GM12878 (cell line): ENCODE measurements at regions not wholly inside any gene's neighbourhood (a gene's known extent, or its start where the extent isn't known, plus 50 kb on each side); places are given as distances from the start of the nearest gene placed in this dataset.

Source experiments
- ATAC-seq: fragments of 200-7000 bp; cut with Tn5 transposase; 3 replicates; pipeline ENCODE4 v1.9.1; 2020; ENCODE audit warnings: mild to moderate bottlenecking, moderate library complexity
- BruUV-seq: library from RNA; stranded (reverse); fragments of 400-500 nt; replicated peaks from 2 replicates; lab custom pipeline; 2021; lab: Mats Ljungman, UMichigan
- CTCF ChIA-PET: fragments of 300-600 bp; sonication (Branson Sonifier 250); formaldehyde crosslinking; extraction: SDS; loops from one replicate; lab custom pipeline; 2021; ENCODE audit warnings: inconsistent platforms; lab: Yijun Ruan, JAX
- POLR2A ChIA-PET: fragments of 350-600 bp; formaldehyde crosslinking; extraction: SDS; loops from one replicate; lab custom pipeline; 2021; ENCODE audit warnings: inconsistent platforms; lab: Charles Lee
- RAD21 ChIA-PET: fragments of 300-600 bp; sonication (Branson Sonifier 250); formaldehyde crosslinking; loops from one replicate; lab custom pipeline; 2023; ENCODE audit warnings: antibody characterized with exemption; ENCODE audit not compliant: unreplicated experiment; lab: Charles Lee
- SMC1A ChIA-PET: fragments of 300-600 bp; sonication (Branson Sonifier 250); formaldehyde crosslinking; loops from one replicate; lab custom pipeline; 2023; ENCODE audit not compliant: unreplicated experiment, uncharacterized antibody; lab: Charles Lee
- DNase-seq: peaks from one replicate; pipeline ENCODE4 v3.0.0-alpha.2; 2011; ENCODE audit warnings: low read depth, low spot score
- FAIRE-seq: peaks from 3 replicates; lab custom pipeline; 2011; peaks lifted over from hg19 to GRCh38; lab: Jason Lieb, UNC
- H2AFZ ChIP-seq: 2 replicates; pipeline ENCODE4 v1.6.0; 2011; ENCODE audit warnings: low read depth, low read length, control low read depth; ENCODE audit not compliant: control insufficient read depth
- H3K27ac ChIP-seq: 2 replicates; pipeline ENCODE4 v1.5.1; 2011; ENCODE audit warnings: control low read depth; ENCODE audit not compliant: control insufficient read depth, insufficient read depth
- H3K27me3 ChIP-seq, 2 experiments: replicated peaks in 1 of 2; 2 replicates each; pipeline versions ENCODE4 v1.6.0 to v1.6.1; 2011; ENCODE audit warnings: low read length in 1 of 2; ENCODE audit not compliant: control insufficient read depth in 2 of 2, insufficient read depth in 2 of 2
- H3K36me3 ChIP-seq, 2 experiments: 2 replicates each; pipeline ENCODE4 v1.5.1; 2011; ENCODE audit warnings: low read length in 1 of 2; ENCODE audit not compliant: control insufficient read depth in 2 of 2, insufficient read depth in 2 of 2
- H3K4me1 ChIP-seq: 2 replicates; pipeline ENCODE4 v1.6.1; 2011; ENCODE audit warnings: mild to moderate bottlenecking, low read length, moderate library complexity, mixed read lengths; ENCODE audit not compliant: control insufficient read depth, insufficient read depth
- H3K4me2 ChIP-seq: 2 replicates; pipeline ENCODE4 v1.6.0; 2011; ENCODE audit warnings: control low read depth; ENCODE audit not compliant: control insufficient read depth, insufficient read depth
- H3K4me3 ChIP-seq: fragments of 200-600 bp; sonication (generic); 2 replicates; pipeline ENCODE4 v1.5.1; 2016
- H3K79me2 ChIP-seq: 2 replicates; pipeline ENCODE4 v1.6.0; 2011; ENCODE audit warnings: low read length; ENCODE audit not compliant: control insufficient read depth, insufficient read depth
- H3K9ac ChIP-seq: 2 replicates; pipeline ENCODE4 v1.8.0; 2011; ENCODE audit warnings: low read length, control low read depth, mixed read lengths; ENCODE audit not compliant: control insufficient read depth, insufficient read depth
- H3K9me3 ChIP-seq: replicated peaks from 3 replicates; pipeline ENCODE4 v1.5.1; 2011; ENCODE audit warnings: mild to moderate bottlenecking, low read length; ENCODE audit not compliant: control insufficient read depth, insufficient read depth
- H4K20me1 ChIP-seq: 2 replicates; pipeline ENCODE4 v1.6.0; 2011; ENCODE audit not compliant: control insufficient read depth, insufficient read depth
- BCL11A ChIP-seq: IDR thresholded peaks from 2 replicates; pipeline ENCODE4 v1.6.1; 2011; ENCODE audit warnings: low read depth, low read length
- EGR1 ChIP-seq, 2 experiments: IDR thresholded peaks; 1 replicate in 1 of 2; 2 replicates in 1 of 2; pipeline ENCODE4 v1.6.1; 2011 to 2012; ENCODE audit warnings: low read depth in 2 of 2, low read length in 2 of 2, borderline replicate concordance in 1 of 2, mild to moderate bottlenecking in 1 of 2, moderate library complexity in 1 of 2
- IKZF2 ChIP-seq, 2 experiments: fragments of 450-650 bp; IDR thresholded peaks; 2 replicates each; pipeline ENCODE4 v1.6.1; 2017; ENCODE audit warnings: mild to moderate bottlenecking in 2 of 2, moderate library complexity in 2 of 2
- MEF2A ChIP-seq: IDR thresholded peaks from 2 replicates; pipeline ENCODE4 v1.6.1; 2011; ENCODE audit warnings: low read depth, mild to moderate bottlenecking, low read length, moderate library complexity; ENCODE audit not compliant: insufficient read depth
- RAD51 ChIP-seq: fragments of 450-650 bp; IDR thresholded peaks from 2 replicates; pipeline ENCODE4 v1.6.1; 2016; ENCODE audit warnings: moderate library complexity, mild to moderate bottlenecking, inconsistent platforms
- SPI1 ChIP-seq: IDR thresholded peaks from 2 replicates; pipeline ENCODE4 v1.6.1; 2011; ENCODE audit warnings: low read depth, mild to moderate bottlenecking, low read length, moderate library complexity, borderline replicate concordance; ENCODE audit not compliant: insufficient read depth
- SREBF2 ChIP-seq: IDR thresholded peaks from 2 replicates; pipeline ENCODE4 v1.6.1; 2012; ENCODE audit warnings: mild to moderate bottlenecking, low read length
- ZZZ3 ChIP-seq: IDR thresholded peaks from 2 replicates; pipeline ENCODE4 v1.6.1; 2011; ENCODE audit warnings: low read depth; ENCODE audit not compliant: control insufficient read depth, insufficient read length
- WGBS: methylation state at CpG from one replicate; pipeline ENCODE4 v1.1.6; 2016; ENCODE audit warnings: low lambda C conversion rate; ENCODE audit not compliant: insufficient replicate concordance, insufficient coverage; ENCODE audit errors: missing lambda C conversion rate; 5-methylcytosine and 5-hydroxymethylcytosine counted together
- in situ Hi-C: fragments of 300-500 bp; cut with MboI; formaldehyde crosslinking; loops from 9 replicates; pipeline ENCODE4 v1.14.3; 2018; ENCODE audit warnings: mixed read lengths
- intact Hi-C: fragments of 100-400 bp; cut with micrococcal nuclease; formaldehyde crosslinking; loops from one replicate; pipeline ENCODE4 v1.14.2; 2022; ENCODE audit not compliant: unreplicated experiment
- TF ChIP-seq, protein P1 (sequence below): IDR thresholded peaks from 2 replicates; pipeline ENCODE4 v1.6.1; 2011; ENCODE audit warnings: low read depth, mild to moderate bottlenecking, low read length, moderate library complexity, borderline replicate concordance; ENCODE audit errors: extremely low read depth
- TF ChIP-seq, protein P2 (sequence below): IDR thresholded peaks from 2 replicates; pipeline ENCODE4 v1.6.1; 2011; ENCODE audit warnings: borderline replicate concordance, low read depth, mild to moderate bottlenecking, moderate library complexity, low read length; ENCODE audit not compliant: insufficient read depth, poor library complexity, severe bottlenecking
- TF ChIP-seq, protein P3 (sequence below): fragments of 450-650 bp; IDR thresholded peaks from 2 replicates; pipeline ENCODE4 v1.6.1; 2017; ENCODE audit warnings: low read depth, mild to moderate bottlenecking, moderate library complexity

DNA sequence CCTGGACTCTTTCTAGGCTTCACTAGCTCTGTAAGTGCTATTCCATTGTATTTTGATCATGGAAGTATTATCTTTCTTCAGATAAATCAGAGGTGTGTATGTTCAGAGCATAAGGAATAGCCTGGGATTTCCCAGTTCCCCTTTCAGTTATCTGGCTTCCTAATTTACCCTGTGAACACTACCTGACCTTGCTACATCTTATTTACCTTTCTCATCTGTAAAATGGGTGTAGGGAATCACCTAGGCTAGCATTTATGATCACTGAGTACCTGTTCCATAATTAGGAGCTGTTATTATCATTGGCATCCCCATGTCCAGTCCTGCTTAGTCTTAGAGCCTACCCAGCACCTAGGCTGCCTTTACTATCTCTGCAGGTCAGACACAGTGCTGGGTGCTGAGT is 149.3 kb upstream of the NR2F2 start:
- in situ Hi-C loops (no loop called here), intact Hi-C loops (no loop called here)
- Histone ChIP-seq H3K79me2 (no peaks in the 10 kb centered on the region), H3K36me3 (no peaks in the 10 kb centered on the region), H2AFZ (no peak overlapping the region), H3K4me3 (no peak overlapping the region), H3K4me2 (no peak overlapping the region), H3K27me3 (no peaks in the 10 kb centered on the region), H4K20me1 (no peaks in the 10 kb centered on the region), H3K4me1 (no peaks in the 10 kb centered on the region), H3K27ac (no peak overlapping the region), H3K9ac (no peak overlapping the region), H3K9me3 (no peaks in the 10 kb centered on the region; the same call in 2 of the 3 replicates)
- TF ChIP-seq IKZF2 (IDR thresholded peaks at IDR 0.05) (no peak), SPI1 (0 out of 2 replicates have a peak, but pooled peaks have one; percentile 19)
- FAIRE-seq (no peak), ATAC-seq (no peak), DNase-seq (no peak)
- ChIA-PET POLR2A (no interaction called here), SMC1A (interaction anchor here (0.9 to 1.5 kb wide), 2 partner anchors 30 to 52 kb away, joined by 3 read pairs; no protein-coding TSS in a partner anchor), RAD21 (interaction anchor here (1.4 kb wide), 1 partner anchor 143 kb away, joined by 5 read pairs; no protein-coding TSS in a partner anchor), CTCF (interaction anchor here (0.6 kb wide), 1 partner anchor 20 kb away, joined by 3 read pairs; no protein-coding TSS in a partner anchor)
- no TSS peak for BruUV-seq

DNA sequence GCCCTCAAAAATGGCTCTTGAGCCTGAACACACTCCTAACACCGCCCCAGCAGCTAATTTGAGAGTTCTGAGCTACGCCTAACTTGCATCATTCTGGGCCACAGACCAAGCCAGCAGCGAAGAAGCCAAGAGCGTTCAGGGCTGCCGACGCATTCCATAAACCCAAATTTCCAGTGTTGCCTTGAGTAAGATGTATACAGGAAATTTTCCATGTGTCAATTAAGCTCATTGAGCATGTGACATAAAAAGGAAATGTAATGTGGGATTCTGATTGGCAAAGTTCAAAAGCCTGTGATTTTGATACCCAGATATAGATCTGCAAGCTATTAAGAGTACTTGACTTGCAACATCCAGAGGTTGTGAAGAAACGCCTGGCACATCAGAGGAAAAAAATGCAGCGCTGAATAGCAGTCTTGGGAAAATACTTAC is 148.6 kb upstream of the NR2F2 start:
- BruUV-seq: no TSS peak
- no peaks in the 10 kb centered on the region for H3K9me3 ChIP-seq
- no peak overlapping the region for H3K9ac ChIP-seq
- no peak overlapping the region for H2AFZ ChIP-seq
- H3K79me2 ChIP-seq: no peaks in the 10 kb centered on the region
- intact Hi-C loops (no loop called here), in situ Hi-C loops (no loop called here)
- FAIRE-seq (no peak), ATAC-seq (no peak), DNase-seq (no peak)
- no peaks in the 10 kb centered on the region for H3K36me3 ChIP-seq
- ChIA-PET RAD21 (interaction anchor here (1.4 kb wide), 1 partner anchor 44 kb away, joined by 3 read pairs; no protein-coding TSS in a partner anchor), CTCF (no interaction called here), SMC1A (interaction anchor here (0.7 to 1.5 kb wide), 2 partner anchors 52 to 584 kb away, joined by 3 read pairs; no protein-coding TSS in a partner anchor), POLR2A (no interaction called here)
- H3K4me1 ChIP-seq: no peaks in the 10 kb centered on the region
- H3K4me3 ChIP-seq: no peak overlapping the region
- H3K27me3 ChIP-seq: no peaks in the 10 kb centered on the region
- H3K27ac ChIP-seq: no peak overlapping the region
- H4K20me1 ChIP-seq: no peaks in the 10 kb centered on the region
- 62% methylated on average over 8 of the region's 8 CpGs for WGBS
- no peak overlapping the region for H3K4me2 ChIP-seq
- no peak for TF ChIP-seq MEF2A
- no peak for TF ChIP-seq ZZZ3
- no peak for TF ChIP-seq SREBF2
- TF ChIP-seq EGR1 (IDR thresholded peaks at IDR 0.05; ENCODE audit: borderline replicate concordance in 1 of 2, low read depth in 2 of 2, low read length in 2 of 2): no peak
- no peak for TF ChIP-seq RAD51
- TF ChIP-seq, protein P1, sequence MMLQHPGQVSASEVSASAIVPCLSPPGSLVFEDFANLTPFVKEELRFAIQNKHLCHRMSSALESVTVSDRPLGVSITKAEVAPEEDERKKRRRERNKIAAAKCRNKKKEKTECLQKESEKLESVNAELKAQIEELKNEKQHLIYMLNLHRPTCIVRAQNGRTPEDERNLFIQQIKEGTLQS: no peak
- TF ChIP-seq, protein P2, sequence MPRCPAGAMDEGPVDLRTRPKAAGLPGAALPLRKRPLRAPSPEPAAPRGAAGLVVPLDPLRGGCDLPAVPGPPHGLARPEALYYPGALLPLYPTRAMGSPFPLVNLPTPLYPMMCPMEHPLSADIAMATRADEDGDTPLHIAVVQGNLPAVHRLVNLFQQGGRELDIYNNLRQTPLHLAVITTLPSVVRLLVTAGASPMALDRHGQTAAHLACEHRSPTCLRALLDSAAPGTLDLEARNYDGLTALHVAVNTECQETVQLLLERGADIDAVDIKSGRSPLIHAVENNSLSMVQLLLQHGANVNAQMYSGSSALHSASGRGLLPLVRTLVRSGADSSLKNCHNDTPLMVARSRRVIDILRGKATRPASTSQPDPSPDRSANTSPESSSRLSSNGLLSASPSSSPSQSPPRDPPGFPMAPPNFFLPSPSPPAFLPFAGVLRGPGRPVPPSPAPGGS: no peak
- TF ChIP-seq, protein P3, sequence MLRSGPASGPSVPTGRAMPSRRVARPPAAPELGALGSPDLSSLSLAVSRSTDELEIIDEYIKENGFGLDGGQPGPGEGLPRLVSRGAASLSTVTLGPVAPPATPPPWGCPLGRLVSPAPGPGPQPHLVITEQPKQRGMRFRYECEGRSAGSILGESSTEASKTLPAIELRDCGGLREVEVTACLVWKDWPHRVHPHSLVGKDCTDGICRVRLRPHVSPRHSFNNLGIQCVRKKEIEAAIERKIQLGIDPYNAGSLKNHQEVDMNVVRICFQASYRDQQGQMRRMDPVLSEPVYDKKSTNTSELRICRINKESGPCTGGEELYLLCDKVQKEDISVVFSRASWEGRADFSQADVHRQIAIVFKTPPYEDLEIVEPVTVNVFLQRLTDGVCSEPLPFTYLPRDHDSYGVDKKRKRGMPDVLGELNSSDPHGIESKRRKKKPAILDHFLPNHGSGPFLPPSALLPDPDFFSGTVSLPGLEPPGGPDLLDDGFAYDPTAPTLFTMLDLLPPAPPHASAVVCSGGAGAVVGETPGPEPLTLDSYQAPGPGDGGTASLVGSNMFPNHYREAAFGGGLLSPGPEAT: no peak
- TF ChIP-seq BCL11A: no peak
